Panc1 (cell line): ENCODE measurements at regions not wholly inside any gene's neighbourhood (a gene's known extent, or its start where the extent isn't known, plus 50 kb on each side); places are given as distances from the start of the nearest gene placed in this dataset.

Source experiments
- ATAC-seq: fragments of 200-7000 bp; cut with Tn5 transposase; 2 replicates; pipeline ENCODE4 v1.9.1; 2020; ENCODE audit warnings: mild to moderate bottlenecking, moderate library complexity
- BruUV-seq: library from RNA; stranded (reverse); fragments of 400-500 nt; replicated peaks from 2 replicates; lab custom pipeline; 2021; lab: Mats Ljungman, UMichigan
- CTCF ChIA-PET: fragments of 300-600 bp; sonication (Branson Sonifier 250); formaldehyde crosslinking; loops from one replicate; lab custom pipeline; 2022; ENCODE audit warnings: antibody characterized with exemption; lab: Charles Lee
- POLR2A ChIA-PET: fragments of 300-600 bp; sonication (Branson Sonifier 250); formaldehyde crosslinking; loops from one replicate; lab custom pipeline; 2022; ENCODE audit warnings: antibody characterized with exemption; lab: Charles Lee
- DNase-seq: peaks from one replicate; pipeline ENCODE4 v3.0.0-alpha.2; 2010; ENCODE audit warnings: low read depth, low spot score
- H3K27ac ChIP-seq: 2 replicates; pipeline ENCODE4 v1.5.1; 2011; ENCODE audit warnings: mild to moderate bottlenecking, low read length, inconsistent platforms
- H3K27me3 ChIP-seq: fragments of 200-500 bp; sonication (Bioruptor generic); 2 replicates; pipeline ENCODE4 v1.6.0; 2014; ENCODE audit warnings: low read length, inconsistent platforms; ENCODE audit not compliant: control insufficient read depth, insufficient read depth
- H3K36me3 ChIP-seq: fragments of 200-500 bp; sonication (Bioruptor generic); 2 replicates; pipeline ENCODE4 v1.5.1; 2014; ENCODE audit warnings: inconsistent platforms, mild to moderate bottlenecking, low read length, moderate library complexity; ENCODE audit not compliant: control insufficient read depth, insufficient read depth
- H3K4me1 ChIP-seq: 2 replicates; pipeline ENCODE4 v1.5.1; 2011; ENCODE audit warnings: inconsistent platforms, mild to moderate bottlenecking, low read length, moderate library complexity; ENCODE audit not compliant: control insufficient read depth, insufficient read depth
- H3K4me3 ChIP-seq, 2 experiments: 2 replicates each; pipeline ENCODE4 v1.5.1; 2011 to 2012; ENCODE audit warnings: low read depth in 2 of 2, low read length in 2 of 2, mild to moderate bottlenecking in 2 of 2, inconsistent platforms in 1 of 2, moderate library complexity in 1 of 2
- H3K9me3 ChIP-seq: fragments of 200-500 bp; sonication (Bioruptor generic); 2 replicates; pipeline ENCODE4 v1.5.1; 2014; ENCODE audit warnings: low read depth, mild to moderate bottlenecking, inconsistent platforms, low read length, moderate library complexity; ENCODE audit not compliant: control insufficient read depth, insufficient read depth
- CTCF ChIP-seq: fragments of 450-650 bp; IDR thresholded peaks from 2 replicates; pipeline ENCODE4 v1.5.1; 2017; ENCODE audit warnings: mild to moderate bottlenecking
- POLR2AphosphoS5 ChIP-seq: IDR thresholded peaks from 2 replicates; pipeline ENCODE4 v1.6.1; 2012; ENCODE audit warnings: mild to moderate bottlenecking, low read depth, low read length, moderate library complexity
- REST ChIP-seq, 2 experiments: IDR thresholded peaks; 2 replicates each; pipeline ENCODE4 v1.6.1; 2011 to 2012; ENCODE audit warnings: low read depth in 2 of 2, control low read depth in 1 of 2, low read length in 1 of 2, mild to moderate bottlenecking in 1 of 2, moderate library complexity in 1 of 2; ENCODE audit not compliant: insufficient read depth in 1 of 2
- SIN3A ChIP-seq: IDR thresholded peaks from 2 replicates; pipeline ENCODE4 v1.6.1; 2012; ENCODE audit warnings: low read depth, mild to moderate bottlenecking, low read length, moderate library complexity, borderline replicate concordance; ENCODE audit not compliant: insufficient read depth
- TCF7L2 ChIP-seq: IDR thresholded peaks from 2 replicates; pipeline ENCODE4 v1.6.1; 2011; ENCODE audit warnings: mild to moderate bottlenecking, low read depth, low read length, inconsistent platforms
- in situ Hi-C: cut with HindIII; loops from 2 replicates; pipeline ENCODE4 v1.10.0; 2016; ENCODE audit warnings: low sequenced_read_pairs, low pct_unique_long_range_greater_than_20kb
- intact Hi-C: fragments of 100-400 bp; cut with micrococcal nuclease; formaldehyde crosslinking; loops from one replicate; pipeline ENCODE4 v1.10.0; 2022; ENCODE audit not compliant: unreplicated experiment

GRCh38 chr1:165114889-165115285, 241.6 kb downstream of the LMX1A start:
- ChIA-PET CTCF (no interaction called here), POLR2A (no interaction called here)
- H3K9me3 ChIP-seq = no peaks in the 10 kb centered on the region
- TF ChIP-seq SIN3A (no peak), CTCF (no peak)
- ATAC-seq (no peak), DNase-seq (no peak)
- in situ Hi-C loops (no loop called here), intact Hi-C loops (loop anchor here (1.0 to 2.0 kb wide), 2 partner anchors 28 to 253 kb away; no protein-coding TSS in a partner anchor)
- H3K4me1 ChIP-seq = no peaks in the 10 kb centered on the region; the same call in 1 of the 2 replicates
- BruUV-seq = no TSS peak
- H3K27ac ChIP-seq = no peak overlapping the region
- H3K4me3 ChIP-seq = no peak overlapping the region
- H3K36me3 ChIP-seq = no peaks in the 10 kb centered on the region
- H3K27me3 ChIP-seq = no peaks in the 10 kb centered on the region; the same call in none of the 2 replicates

- no peaks in the 10 kb centered on the region; the same call in 1 of the 2 replicates for H3K4me1 ChIP-seq
- TF ChIP-seq TCF7L2 = no peak
- TF ChIP-seq CTCF = peak; percentile 88
- in situ Hi-C loops = no loop called here
- no peak overlapping the region for H3K27ac ChIP-seq
- ATAC-seq = peak; percentile 50
- peak; percentile 61 for DNase-seq
- intact Hi-C loops = loop anchor here (1.0 to 2.0 kb wide), 2 partner anchors 29 to 254 kb away; no protein-coding TSS in a partner anchor
- no peak overlapping the region for H3K4me3 ChIP-seq
- no peaks in the 10 kb centered on the region for H3K9me3 ChIP-seq
- BruUV-seq = no TSS peak
- CTCF ChIA-PET = interaction anchor here (0.7 kb wide), 1 partner anchor 254 kb away, joined by 3 read pairs; no protein-coding TSS in a partner anchor
- POLR2A ChIA-PET = no interaction called here
- H3K36me3 ChIP-seq = no peaks in the 10 kb centered on the region
- no peaks in the 10 kb centered on the region; the same call in none of the 2 replicates for H3K27me3 ChIP-seq
Measured at GRCh38 chr1:165114022-165114888, 242.3 kb downstream of the LMX1A start.

- Histone ChIP-seq H3K27ac (no peak overlapping the region), H3K9me3 (no peaks in the 10 kb centered on the region), H3K27me3 (no peaks in the 10 kb centered on the region; the same call in none of the 2 replicates), H3K36me3 (no peaks in the 10 kb centered on the region), H3K4me3 (no peak overlapping the region), H3K4me1 (no peaks in the 10 kb centered on the region; the same call in 1 of the 2 replicates)
- in situ Hi-C loops (no loop called here), intact Hi-C loops (no loop called here)
- CTCF ChIA-PET = no interaction called here
- no peak for DNase-seq
- no peak for ATAC-seq
- POLR2A ChIA-PET = no interaction called here
- no peak for TF ChIP-seq POLR2AphosphoS5
- TF ChIP-seq REST (IDR thresholded peaks at IDR 0.05; ENCODE audit: insufficient read depth in 1 of 2, low read depth in 2 of 2, low read length in 1 of 2) = no peak
- TF ChIP-seq SIN3A = no peak
- TF ChIP-seq CTCF = no peak
- TF ChIP-seq TCF7L2 = no peak
- no TSS peak for BruUV-seq
Measured at GRCh38 chr1:165112260-165112659, 244.3 kb downstream of the LMX1A start.
